ENCODE measurements at regions not wholly inside any gene's neighbourhood (a gene's known extent, or its start where the extent isn't known, plus 50 kb on each side); places are given as distances from the start of the nearest gene placed in this dataset.

GRCh38 chrX:40151211-40152172 lies 53.7 kb upstream of the BCOR start:
- no peak for TF ChIP-seq CTCF (IDR thresholded peaks at IDR 0.05)
- TF ChIP-seq EP300 (IDR thresholded peaks at IDR 0.05) = no peak
- no peak for TF ChIP-seq POLR2AphosphoS5 (IDR thresholded peaks at IDR 0.05)

Data from esophagus muscularis mucosa (tissue), 4 donors.